GM18499 (cell line): ENCODE measurements at regions not wholly inside any gene's neighbourhood (a gene's known extent, or its start where the extent isn't known, plus 50 kb on each side); places are given as distances from the start of the nearest gene placed in this dataset.

Experiments used
- ATAC-seq: cut with Tn5 transposase; IDR thresholded peaks from one replicate; pipeline ENCODE4 v1.9.1; 2021; ENCODE audit warnings: moderate number of reproducible peaks; ENCODE audit not compliant: insufficient read depth, unreplicated experiment

DNA sequence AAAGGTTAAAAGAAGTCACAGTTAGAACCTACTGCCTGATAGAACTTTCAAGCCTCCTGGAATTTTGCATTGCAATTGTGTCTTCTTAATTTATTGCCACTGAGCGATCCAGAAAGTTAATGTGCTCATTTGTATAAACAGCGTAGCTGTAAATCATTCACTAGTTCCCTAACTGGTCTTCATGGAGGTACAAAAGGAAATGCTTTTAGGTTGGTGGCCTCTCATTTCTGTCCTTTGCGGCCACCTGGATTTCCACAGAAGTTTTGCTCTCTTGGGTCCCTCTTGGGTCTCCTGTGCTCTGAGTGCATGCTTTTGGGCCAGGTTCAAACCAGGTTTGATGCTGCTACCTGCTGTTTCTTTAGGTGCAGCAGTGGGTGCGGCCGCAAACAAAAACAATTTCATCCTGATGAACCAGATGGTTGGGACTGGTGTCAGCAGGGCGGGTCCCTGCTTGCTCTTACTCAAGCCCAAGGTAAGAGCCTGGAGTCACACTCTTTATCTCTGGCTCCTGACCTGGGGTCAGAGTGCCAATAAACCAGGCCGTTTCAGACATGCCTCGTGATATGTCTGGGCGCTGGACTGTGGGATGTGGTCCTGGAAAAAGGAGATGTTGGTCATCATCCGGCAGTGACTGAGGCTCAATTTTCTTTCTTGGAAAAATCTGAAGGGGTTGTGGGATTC lies 270.1 kb downstream of the PTTG2 start:
- no peak for ATAC-seq

DNA sequence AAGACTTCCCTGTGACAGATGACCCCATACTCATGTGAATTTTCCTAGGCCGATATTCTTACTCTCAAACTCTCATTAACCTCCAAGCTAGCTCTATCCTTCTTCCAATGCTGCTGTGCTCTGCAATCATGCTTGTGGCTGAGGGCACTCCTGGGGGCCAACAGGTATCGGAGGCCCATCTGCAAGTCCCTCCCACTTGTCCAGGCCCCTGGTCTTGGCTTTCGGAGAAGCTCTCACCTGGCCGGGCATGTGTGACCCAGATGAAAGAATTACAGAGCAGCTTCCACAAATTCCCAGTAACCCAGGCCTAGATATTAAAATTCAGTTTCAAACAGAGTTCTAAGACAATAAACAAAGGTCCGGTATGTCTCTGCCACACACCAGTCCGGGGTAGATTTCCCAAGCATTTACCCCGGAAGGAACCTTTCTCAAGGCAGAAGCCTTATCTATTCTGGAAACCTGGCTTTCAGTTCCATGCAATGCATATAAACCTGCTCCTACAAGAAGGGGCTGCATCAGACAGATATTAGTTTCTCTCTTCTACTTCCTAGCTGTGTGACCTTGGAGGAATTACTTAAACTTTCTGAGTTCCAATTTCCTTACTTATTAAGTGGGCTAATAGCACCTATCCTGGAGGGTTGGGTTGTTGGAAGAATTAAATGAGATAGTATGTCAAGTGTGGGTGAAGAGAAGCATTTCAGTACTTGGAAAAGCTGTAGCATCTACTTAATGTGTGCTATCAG lies 270.8 kb downstream of the PTTG2 start:
- no peak for ATAC-seq

- no peak for ATAC-seq
Measured at GRCh38 chr4:38231626-38232025, 271.4 kb downstream of the PTTG2 start.

DNA sequence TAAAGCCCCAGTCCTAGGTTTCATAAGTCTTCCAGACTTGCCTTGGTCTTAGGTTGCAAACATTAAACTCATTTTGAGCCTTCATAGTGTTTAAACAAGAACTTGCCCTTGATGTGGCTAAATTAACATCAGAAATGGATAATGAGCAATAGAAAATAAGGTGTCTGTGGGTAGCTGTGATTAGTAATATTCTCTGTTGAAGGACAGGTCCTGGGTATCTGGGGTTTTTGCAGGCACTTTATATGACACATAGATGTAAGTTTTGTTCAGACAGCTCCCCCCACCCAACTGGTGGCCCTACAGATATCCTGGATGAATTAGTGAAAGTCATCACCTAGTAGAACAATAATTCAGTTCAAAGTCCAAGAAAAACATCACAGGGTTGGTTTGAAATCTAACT lies 272.5 kb downstream of the PTTG2 start:
- no peak for ATAC-seq

DNA sequence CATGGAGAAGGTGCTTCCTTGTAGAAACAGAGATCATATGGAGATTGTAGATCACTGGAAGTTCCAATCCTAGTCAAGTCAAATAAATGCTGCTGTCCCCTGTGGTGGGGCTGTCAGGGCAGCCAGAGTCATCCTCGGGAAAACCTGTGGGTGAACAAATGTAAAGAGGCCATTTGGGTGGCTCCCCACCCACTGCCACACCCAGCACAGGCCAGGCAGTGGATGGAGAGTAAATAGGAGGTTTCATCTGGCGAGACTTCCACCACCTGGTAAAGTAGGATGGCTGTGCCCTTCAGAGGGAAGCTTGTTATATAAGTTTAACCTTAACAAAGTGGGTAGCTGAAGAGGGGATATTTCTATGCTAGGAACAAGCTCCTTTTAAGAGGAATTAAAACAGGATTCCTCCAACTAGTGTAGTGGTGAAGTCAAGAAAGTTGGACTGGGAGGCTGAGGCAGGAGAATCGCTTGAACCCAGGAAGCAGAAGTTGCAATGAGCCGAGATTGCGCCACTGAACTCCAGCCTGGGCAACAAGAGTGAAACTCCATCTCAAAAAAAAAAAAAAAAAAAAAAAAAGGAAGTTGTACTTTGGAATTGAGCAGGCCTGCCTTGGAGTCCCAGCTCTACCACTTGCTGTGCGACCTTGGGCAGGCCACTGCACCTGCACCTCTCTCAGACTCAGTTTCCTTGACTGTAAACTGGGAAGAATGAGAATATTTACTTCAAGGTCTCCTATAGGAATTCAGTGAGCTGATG lies 273.7 kb downstream of the PTTG2 start:
- ATAC-seq = no peak

GRCh38 chr4:38235354-38235753 lies 275.2 kb downstream of the PTTG2 start:
- ATAC-seq = no peak

DNA sequence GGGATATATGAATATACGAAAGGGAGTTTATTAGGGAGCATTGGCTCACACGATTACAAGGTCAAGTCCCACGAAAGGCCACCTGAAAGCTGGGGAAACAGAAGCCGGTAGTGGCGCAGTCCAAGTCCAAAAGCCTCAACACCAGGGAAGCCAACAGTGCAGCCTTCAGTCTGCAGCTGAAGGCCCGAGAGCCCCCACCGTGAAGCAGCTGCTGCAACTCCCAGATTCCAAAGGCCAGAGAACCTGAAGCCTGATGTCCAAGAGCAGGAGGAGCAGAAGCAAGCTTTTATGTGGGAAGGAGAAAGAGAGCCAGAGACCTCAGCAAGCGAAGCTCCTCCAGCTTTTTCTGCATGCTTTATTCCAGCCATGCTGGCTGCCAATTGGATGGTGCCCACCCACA lies 275.8 kb downstream of the PTTG2 start:
- no peak for ATAC-seq

- ATAC-seq = no peak
Measured at GRCh38 chr4:38236503-38236902, 276.3 kb downstream of the PTTG2 start.

DNA sequence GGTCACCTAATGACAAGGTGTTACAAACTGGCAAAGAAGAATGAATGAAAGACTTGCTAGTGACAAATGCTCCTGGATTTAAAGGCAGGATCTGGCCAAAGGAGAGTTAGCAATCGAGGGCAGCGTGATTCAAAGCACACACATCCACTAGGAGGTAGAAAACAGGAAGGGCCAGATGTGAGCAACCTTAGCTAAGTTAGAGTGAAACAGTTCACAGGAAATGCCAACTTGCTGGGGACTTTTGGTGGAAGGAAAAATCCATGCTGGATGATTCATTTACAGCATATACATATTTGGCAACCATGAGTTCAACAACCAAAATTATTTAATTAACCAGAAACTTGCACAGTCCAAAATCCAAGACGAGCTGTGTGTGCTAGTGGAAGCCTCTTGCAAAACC lies 276.9 kb downstream of the PTTG2 start:
- no peak for ATAC-seq

DNA sequence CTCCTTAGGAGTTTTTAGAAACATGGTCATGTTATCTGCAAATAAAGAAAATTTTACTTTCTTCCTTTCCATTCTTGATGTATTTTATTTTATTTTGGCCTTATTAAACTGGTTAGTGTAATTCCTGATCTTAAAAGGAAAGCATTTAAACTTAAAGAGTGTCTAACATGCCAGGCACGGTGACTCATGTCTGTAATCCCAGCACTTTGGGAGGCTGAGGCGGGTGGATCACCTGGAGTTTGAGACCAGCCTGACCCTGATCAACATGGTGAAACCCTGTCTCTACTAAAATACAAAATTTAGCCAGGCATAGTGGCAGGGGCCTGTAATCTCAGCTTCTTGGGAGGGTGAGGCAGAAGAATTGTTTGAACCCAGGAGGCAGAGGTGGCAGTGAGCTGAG lies 281.3 kb downstream of the PTTG2 start:
- no peak for ATAC-seq

- ATAC-seq = no peak
Measured at GRCh38 chr4:38242101-38242500, 281.9 kb downstream of the PTTG2 start.

GRCh38 chr4:38242822-38243387 lies 282.7 kb downstream of the PTTG2 start:
- no peak for ATAC-seq

- no peak for ATAC-seq
Measured at GRCh38 chr4:38243388-38244053, 283.3 kb downstream of the PTTG2 start.

DNA sequence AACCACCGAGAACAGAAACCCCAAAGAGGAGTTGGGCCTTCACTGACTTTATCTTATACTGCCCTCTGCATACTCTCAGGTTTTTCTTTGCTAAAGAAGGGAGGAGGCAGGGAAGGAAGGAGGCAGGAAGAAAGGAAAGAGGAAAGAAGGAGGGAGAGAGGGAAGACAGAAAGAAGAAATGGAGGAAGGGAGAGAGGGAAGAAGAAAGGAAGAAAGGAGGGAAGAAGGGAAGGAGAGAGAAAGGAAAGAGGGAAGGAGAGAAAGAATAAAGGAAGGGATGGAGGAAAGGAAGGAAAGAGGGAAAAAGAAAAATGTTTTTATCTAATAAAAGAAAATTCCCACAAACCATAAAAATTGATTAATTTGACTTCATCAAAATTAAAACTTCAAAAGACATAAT lies 294.6 kb downstream of the PTTG2 start:
- ATAC-seq = no peak

DNA sequence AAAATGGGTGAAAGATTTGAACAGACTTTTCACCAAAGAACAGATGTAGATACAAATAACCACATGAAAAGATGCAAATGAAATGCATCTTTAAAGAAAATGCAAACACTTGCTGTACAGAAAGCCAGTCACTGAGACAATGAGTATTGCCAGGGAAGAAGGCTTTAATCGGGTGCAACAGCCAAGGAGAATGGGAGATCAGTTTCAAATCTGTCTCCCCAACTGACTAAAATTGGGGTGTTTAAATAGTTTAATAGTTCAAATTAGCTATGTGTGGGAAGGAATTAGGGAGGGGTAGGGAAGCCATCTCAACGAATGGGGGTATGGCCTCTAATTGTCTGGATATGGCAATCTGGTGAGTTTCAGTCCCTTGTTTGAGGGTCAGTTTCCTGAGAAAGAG lies 295.4 kb downstream of the PTTG2 start:
- no peak for ATAC-seq

DNA sequence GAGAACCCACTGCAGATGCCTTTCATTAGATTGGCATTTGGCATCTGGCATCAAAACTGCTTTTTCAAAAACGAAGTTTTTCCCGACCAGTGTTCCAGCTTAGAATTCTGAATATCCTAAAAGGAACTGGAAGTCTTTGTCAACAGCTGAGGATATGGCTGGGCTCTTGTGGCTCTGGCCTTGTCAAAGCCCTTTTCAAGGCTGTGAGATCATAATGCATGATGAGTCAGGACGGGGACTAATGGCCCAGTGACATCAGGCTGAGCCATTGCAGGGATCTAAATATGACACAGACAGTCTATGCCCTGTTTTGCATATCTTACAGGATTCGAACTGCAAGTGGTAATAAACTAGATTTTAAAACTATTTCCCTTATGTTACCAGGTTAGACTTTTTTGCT lies 306.4 kb downstream of the PTTG2 start:
- ATAC-seq = no peak

- ATAC-seq = no peak
Measured at GRCh38 chr4:38268108-38268820, 308.1 kb downstream of the PTTG2 start.

DNA sequence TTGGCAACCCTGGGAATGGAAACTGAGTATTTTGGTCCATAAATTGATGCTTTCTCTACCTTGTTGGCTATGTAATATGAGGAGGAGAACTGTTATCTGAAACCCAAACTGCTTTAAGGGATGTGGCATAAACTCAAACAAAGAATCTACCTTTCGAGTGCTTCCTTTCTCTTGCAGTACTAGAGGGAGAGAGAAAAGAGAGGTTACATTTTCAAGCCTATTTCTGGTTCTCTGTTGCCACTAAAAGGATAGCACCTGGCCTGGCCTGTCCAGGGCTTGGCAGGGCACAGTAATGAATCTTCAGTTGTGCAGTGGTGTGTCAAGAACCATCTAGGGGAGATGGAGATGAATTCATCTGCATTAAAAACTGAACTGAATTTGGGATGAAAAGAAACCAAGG lies 308.6 kb downstream of the PTTG2 start:
- ATAC-seq = no peak

DNA sequence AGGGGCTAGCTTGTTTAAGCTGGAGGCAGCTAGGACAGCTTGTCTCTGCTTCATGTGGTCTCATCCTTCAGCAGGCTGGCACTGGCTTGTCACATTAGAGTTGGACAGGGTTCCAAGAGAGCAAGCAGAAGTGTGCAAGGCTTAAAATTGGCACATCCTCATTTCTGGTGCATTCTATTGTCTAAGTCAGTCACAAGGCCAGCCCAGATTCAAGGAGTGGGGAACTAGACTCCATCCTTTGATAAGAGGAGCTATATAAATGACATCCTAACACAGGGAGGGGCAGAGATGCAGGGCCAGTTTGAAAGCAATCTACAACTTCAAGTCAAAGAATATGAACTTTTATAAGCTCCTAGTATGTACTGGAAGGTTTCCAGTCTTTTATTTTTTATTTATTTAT lies 313.2 kb downstream of the PTTG2 start:
- no peak for ATAC-seq
